Activated T-helper 1 cell treated with anti-CD3 and anti-CD28 coated beads, Interleukin-12 subunit alpha, Interleukin-12 subunit beta, Interleukin-2, Interleukin-4 antibody, amounts not matched to agents 30 ng/mL and 10 ng/mL and 1 ng/mL, durations not matched to agents 14 hours and 24 hours and 36 hours (primary cell): ENCODE measurements at regions not wholly inside any gene's neighbourhood (a gene's known extent, or its start where the extent isn't known, plus 50 kb on each side); places are given as distances from the start of the nearest gene placed in this dataset.
"Not testable (repeated sequence)": the region's sequence is repeated elsewhere in the genome, so short reads cannot be mapped to it uniquely, and the experiment has no call there.

Experiments
- DNase-seq: peaks from one replicate; pipeline ENCODE4 v3.0.0; 2021; ENCODE audit warnings: low spot score
- H3K27ac Mint-ChIP-seq: one replicate; pipeline ENCODE4 v1.8.0; 2021; ENCODE audit warnings: mild to moderate bottlenecking, mixed read lengths
- H3K27me3 Mint-ChIP-seq: one replicate; pipeline ENCODE4 v1.8.0; 2022; ENCODE audit warnings: mild to moderate bottlenecking, moderate library complexity, mixed read lengths; ENCODE audit not compliant: insufficient read depth
- H3K36me3 Mint-ChIP-seq: one replicate; pipeline ENCODE4 v1.8.0; 2021; ENCODE audit warnings: low read depth, mixed read lengths
- H3K4me1 Mint-ChIP-seq: one replicate; pipeline ENCODE4 v1.8.0; 2021; ENCODE audit warnings: low read depth, mixed read lengths
- H3K4me3 Mint-ChIP-seq: one replicate; pipeline ENCODE4 v1.8.0; 2021; ENCODE audit warnings: mild to moderate bottlenecking, moderate library complexity, mixed read lengths
- H3K9me3 Mint-ChIP-seq: one replicate; pipeline ENCODE4 v1.8.0; 2021; ENCODE audit warnings: mixed read lengths
- intact Hi-C: fragments of 100-400 bp; cut with micrococcal nuclease; formaldehyde crosslinking; loops from one replicate; pipeline ENCODE4 v1.15.1; 2024

- Mint-ChIP-seq H3K27ac (no peak overlapping the region), H3K27me3 (no peaks in the 10 kb centered on the region), H3K9me3 (no peaks in the 10 kb centered on the region), H3K36me3 (no peaks in the 10 kb centered on the region), H3K4me1 (no peaks in the 10 kb centered on the region), H3K4me3 (no peak overlapping the region)
- no peak for DNase-seq
- intact Hi-C loops, result no loop called here
These were observed 380.6 kb upstream of the PHF14 start for GRCh38 chr7:10593080-10593479.

DNA sequence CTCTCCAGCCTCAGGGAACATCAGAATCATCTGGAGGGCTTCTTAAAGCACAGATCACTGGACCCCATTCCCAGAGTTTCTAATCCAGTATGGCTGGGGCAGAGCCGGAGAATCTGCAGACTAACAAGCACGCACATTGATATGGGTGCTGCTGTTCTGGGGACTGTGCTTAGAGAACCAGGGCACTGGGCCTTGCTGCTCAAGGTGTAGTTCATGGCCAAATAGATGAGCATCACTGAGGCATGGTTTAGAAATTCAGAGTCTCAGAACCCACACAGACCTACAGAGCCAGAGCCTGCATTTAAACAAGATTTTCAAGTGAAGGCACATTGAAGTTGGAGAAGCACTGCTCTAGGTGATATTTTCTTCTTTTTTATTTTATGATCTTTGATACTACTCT, 376.8 kb upstream of the PHF14 start:
- DNase-seq, result no peak
- Mint-ChIP-seq H3K36me3 (no peaks in the 10 kb centered on the region), H3K27ac (no peak overlapping the region), H3K4me3 (no peak overlapping the region), H3K4me1 (no peaks in the 10 kb centered on the region), H3K9me3 (no peaks in the 10 kb centered on the region), H3K27me3 (no peaks in the 10 kb centered on the region)
- intact Hi-C loops, result no loop called here

DNA sequence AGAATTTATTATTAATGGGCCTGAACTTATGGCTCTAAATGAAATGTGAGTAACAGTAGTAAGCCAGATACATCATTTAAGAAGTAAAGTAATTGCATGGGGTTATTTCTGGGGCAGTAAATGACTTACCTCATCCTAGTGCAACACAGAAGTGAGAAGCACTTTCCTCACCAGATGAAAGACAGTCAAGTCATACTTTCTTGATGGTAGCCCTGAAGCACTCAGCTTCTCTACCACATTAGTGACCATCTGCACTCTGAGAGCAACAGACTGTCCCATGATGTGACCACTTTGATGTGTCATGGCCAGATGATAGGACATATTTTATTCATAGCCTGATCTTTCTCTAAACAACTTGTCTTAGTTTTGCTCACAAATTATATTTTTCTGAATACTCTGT, 369.5 kb upstream of the PHF14 start:
- H3K4me3 Mint-ChIP-seq, result no peak overlapping the region
- peaks cover 3% of the 10 kb centered on the region for H3K27me3 Mint-ChIP-seq
- intact Hi-C loops, result no loop called here
- no peak overlapping the region for H3K27ac Mint-ChIP-seq
- no peaks in the 10 kb centered on the region for H3K9me3 Mint-ChIP-seq
- DNase-seq, result no peak
- H3K4me1 Mint-ChIP-seq, result no peaks in the 10 kb centered on the region
- H3K36me3 Mint-ChIP-seq, result no peaks in the 10 kb centered on the region

GRCh38 chr7:10612950-10613349, 360.7 kb upstream of the PHF14 start:
- intact Hi-C loops, result no loop called here
- H3K27me3 Mint-ChIP-seq, result peaks cover 3% of the 10 kb centered on the region
- no peak for DNase-seq

DNA sequence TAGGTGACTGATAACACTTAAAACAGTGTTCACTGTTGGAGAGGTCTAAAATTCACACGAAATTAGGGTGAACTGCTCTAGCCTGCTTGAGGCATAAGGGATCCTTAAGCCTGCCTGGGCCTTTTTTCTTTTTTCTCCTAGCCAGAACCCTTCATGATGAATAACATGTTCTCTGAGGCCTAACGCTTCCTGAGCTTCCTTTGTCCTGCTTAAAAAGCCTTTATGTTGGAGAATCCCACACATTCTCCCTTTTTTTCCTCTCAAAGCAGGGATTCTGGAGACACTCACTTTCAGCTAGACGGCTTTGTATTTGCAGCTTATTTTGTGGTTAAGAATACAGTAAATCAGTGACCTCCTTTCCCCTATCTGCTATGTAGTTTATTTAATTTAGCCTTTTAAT, 354.7 kb upstream of the PHF14 start:
- no peak for DNase-seq
- H3K27me3 Mint-ChIP-seq, result peaks cover 4% of the 10 kb centered on the region
- intact Hi-C loops, result no loop called here
- no peak overlapping the region for H3K4me3 Mint-ChIP-seq
- no peaks in the 10 kb centered on the region for H3K36me3 Mint-ChIP-seq
- H3K9me3 Mint-ChIP-seq, result peaks cover 3% of the 10 kb centered on the region
- no peak overlapping the region for H3K27ac Mint-ChIP-seq
- H3K4me1 Mint-ChIP-seq, result no peaks in the 10 kb centered on the region

More at GRCh38 chr7:10612950-10613349, 360.7 kb upstream of the PHF14 start:
- Mint-ChIP-seq H3K9me3 (no peaks in the 10 kb centered on the region), H3K36me3 (no peaks in the 10 kb centered on the region), H3K4me1 (no peaks in the 10 kb centered on the region), H3K4me3 (no peak overlapping the region), H3K27ac (no peak overlapping the region)

DNA sequence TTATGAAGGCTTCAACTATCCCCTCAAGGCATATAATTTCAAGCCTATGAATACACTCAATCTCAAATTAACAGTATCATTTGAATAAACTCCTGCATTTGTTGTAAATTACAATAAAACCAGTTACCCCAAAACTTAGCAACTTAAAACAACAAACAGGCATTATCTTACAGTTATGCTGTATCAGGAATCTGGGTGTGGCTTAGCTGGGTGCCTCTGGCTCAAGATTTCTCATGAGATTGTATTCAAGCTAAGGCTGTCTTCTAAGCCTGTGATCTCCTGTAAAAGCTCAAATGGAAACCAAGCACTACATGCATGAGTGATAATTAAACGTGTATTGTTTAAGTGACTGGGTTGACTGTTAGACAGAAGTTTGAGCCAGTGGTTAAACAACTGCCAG, 341.0 kb upstream of the PHF14 start:
- Mint-ChIP-seq H3K27me3 (no peaks in the 10 kb centered on the region), H3K9me3 (no peaks in the 10 kb centered on the region), H3K4me3 (no peak overlapping the region), H3K27ac (no peak overlapping the region), H3K4me1 (no peaks in the 10 kb centered on the region), H3K36me3 (no peaks in the 10 kb centered on the region)
- no peak for DNase-seq
- intact Hi-C loops, result no loop called here

DNA sequence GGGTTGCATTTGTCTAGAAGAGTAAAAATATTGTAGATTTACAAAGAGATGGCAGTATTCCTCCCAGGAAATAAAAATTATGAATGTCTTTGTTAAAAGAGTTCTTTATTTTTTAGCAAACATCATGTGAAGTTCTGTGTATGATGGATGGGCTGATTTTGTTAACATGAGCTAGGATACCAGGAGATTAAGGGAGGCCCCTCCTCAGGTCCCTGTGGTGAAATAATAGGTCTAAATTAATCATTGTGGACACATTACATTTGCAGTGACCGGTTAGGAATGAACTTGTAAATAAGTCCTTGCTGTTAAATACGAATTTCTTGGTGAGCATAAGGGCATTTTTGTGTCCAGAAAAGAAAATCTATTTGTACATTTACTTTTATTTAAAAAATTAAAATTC, 339.4 kb upstream of the PHF14 start:
- DNase-seq, result no peak
- Mint-ChIP-seq H3K27me3 (no peaks in the 10 kb centered on the region), H3K4me1 (no peaks in the 10 kb centered on the region), H3K36me3 (no peaks in the 10 kb centered on the region), H3K4me3 (no peak overlapping the region), H3K27ac (no peak overlapping the region), H3K9me3 (no peaks in the 10 kb centered on the region)
- intact Hi-C loops, result no loop called here

DNA sequence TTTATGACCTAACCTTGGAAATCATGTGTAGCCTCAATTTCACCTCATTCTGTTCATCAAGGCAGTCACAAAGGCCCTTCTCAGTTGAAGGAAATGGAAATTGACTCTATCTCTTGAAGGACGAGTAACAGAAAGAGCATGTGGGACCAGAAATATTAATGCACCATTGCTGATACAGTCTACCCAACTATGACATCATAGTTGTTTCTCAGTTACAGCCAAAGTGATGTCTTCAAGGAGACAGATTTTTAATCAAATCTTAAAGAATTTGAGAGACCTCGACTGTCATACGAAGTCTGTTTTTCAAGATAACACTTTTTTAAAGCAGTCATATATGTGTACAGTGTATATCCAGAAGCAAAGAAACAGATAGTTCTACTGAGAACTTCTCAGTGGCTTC, 335.7 kb upstream of the PHF14 start:
- Mint-ChIP-seq H3K27me3 (peaks cover 2% of the 10 kb centered on the region), H3K4me1 (peaks cover 7% of the 10 kb centered on the region), H3K36me3 (no peaks in the 10 kb centered on the region), H3K4me3 (no peak overlapping the region), H3K27ac (no peak overlapping the region), H3K9me3 (no peaks in the 10 kb centered on the region)
- DNase-seq, result no peak
- intact Hi-C loops, result loop anchor here (1.0 kb wide), 1 partner anchor 251 kb away; no protein-coding TSS in a partner anchor

DNA sequence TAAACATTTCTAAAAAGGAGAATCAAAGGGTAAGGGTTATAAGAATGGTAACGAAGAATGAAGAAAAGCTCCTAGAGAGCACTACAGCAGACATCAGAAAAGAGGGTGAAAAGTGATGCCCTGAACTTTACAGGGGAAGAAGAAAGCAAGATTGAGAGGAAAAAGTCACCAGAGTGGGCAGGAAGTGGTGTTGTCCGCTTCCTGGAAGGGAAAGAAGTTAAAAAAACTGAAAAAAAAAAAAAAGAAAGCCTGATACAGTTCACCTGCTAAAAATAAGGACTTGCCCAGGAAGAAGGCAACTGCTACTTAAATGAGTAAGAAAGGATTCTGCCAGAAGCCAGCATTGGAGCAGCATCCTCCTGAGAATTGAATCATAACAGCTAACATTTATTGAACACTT, 330.1 kb upstream of the PHF14 start:
- Mint-ChIP-seq H3K36me3 (no peaks in the 10 kb centered on the region), H3K27me3 (peaks cover 5% of the 10 kb centered on the region), H3K4me1 (peaks cover 21% of the 10 kb centered on the region), H3K9me3 (no peaks in the 10 kb centered on the region), H3K4me3 (peak overlapping the region; percentile 4), H3K27ac (peak overlapping the region; percentile 13)
- intact Hi-C loops, result no loop called here
- no peak for DNase-seq

GRCh38 chr7:10644849-10645248, 328.8 kb upstream of the PHF14 start:
- no peak for DNase-seq
- Mint-ChIP-seq H3K36me3 (no peaks in the 10 kb centered on the region), H3K4me3 (no peak overlapping the region), H3K27ac (no peak overlapping the region), H3K27me3 (peaks cover 5% of the 10 kb centered on the region), H3K9me3 (no peaks in the 10 kb centered on the region), H3K4me1 (peaks cover 21% of the 10 kb centered on the region)
- intact Hi-C loops, result no loop called here

DNA sequence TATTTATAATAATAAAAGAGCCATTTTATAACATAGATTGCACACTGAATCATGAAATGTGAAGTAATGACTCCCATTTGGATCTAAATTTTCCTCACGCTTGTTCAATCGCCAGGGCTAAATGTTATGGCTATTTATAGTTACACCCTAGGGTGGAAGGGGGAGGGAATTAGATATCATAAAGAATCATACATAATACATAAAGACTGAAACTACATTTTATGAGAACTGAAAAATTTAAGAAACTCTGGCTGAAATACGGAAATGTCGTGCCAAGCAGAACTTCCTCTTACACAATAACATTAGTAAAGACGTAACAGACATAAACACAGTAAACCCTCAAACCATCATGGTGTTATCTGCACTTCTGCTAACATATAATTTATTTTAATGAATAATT, 327.5 kb upstream of the PHF14 start:
- Mint-ChIP-seq H3K27me3 (peaks cover 4% of the 10 kb centered on the region), H3K9me3 (no peaks in the 10 kb centered on the region), H3K36me3 (no peaks in the 10 kb centered on the region), H3K27ac (no peak overlapping the region), H3K4me1 (peaks cover 21% of the 10 kb centered on the region), H3K4me3 (no peak overlapping the region)
- intact Hi-C loops, result no loop called here
- DNase-seq, result no peak

DNA sequence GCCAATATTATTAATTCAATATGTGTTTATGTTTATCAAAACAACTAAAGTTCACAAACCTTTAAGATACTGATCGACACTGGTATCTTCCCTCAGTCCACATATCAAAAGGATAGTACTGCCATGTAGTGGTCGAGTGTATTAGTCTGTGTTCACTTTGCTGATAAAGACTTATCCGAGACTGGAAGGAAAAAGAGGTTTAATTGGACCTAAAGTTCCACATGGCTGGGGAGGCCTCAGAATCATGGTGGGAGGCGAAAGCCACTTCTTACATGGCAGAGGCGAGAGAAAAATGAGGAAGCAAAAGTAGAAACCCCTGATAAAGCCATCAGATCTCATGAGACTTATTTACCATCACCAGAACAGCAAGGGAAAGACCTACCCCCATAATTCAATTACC, 325.4 kb upstream of the PHF14 start:
- no peaks in the 10 kb centered on the region for H3K36me3 Mint-ChIP-seq
- no peaks in the 10 kb centered on the region for H3K9me3 Mint-ChIP-seq
- H3K4me1 Mint-ChIP-seq, result peaks cover 11% of the 10 kb centered on the region
- peaks cover 4% of the 10 kb centered on the region for H3K27me3 Mint-ChIP-seq
- no peak overlapping the region for H3K4me3 Mint-ChIP-seq
- no peak for DNase-seq
- intact Hi-C loops, result no loop called here
- H3K27ac Mint-ChIP-seq, result no peak overlapping the region

GRCh38 chr7:10649120-10649519, 324.6 kb upstream of the PHF14 start:
- H3K4me1 Mint-ChIP-seq, H3K36me3 Mint-ChIP-seq, intact Hi-C loops, H3K27ac Mint-ChIP-seq, H3K9me3 Mint-ChIP-seq, H3K27me3 Mint-ChIP-seq, DNase-seq, H3K4me3 Mint-ChIP-seq: not testable (repeated sequence)

- intact Hi-C loops, result no loop called here
- Mint-ChIP-seq H3K36me3 (no peaks in the 10 kb centered on the region), H3K4me3 (no peak overlapping the region), H3K27me3 (no peaks in the 10 kb centered on the region), H3K9me3 (no peaks in the 10 kb centered on the region), H3K4me1 (no peaks in the 10 kb centered on the region), H3K27ac (no peak overlapping the region)
- no peak for DNase-seq
These were observed 318.6 kb upstream of the PHF14 start for GRCh38 chr7:10655031-10655430.
